ENCODE measurements at regions not wholly inside any gene's neighbourhood (a gene's known extent, or its start where the extent isn't known, plus 50 kb on each side); places are given as distances from the start of the nearest gene placed in this dataset.
"Not testable (repeated sequence)": the region's sequence is repeated elsewhere in the genome, so short reads cannot be mapped to it uniquely, and the experiment has no call there.

DNA sequence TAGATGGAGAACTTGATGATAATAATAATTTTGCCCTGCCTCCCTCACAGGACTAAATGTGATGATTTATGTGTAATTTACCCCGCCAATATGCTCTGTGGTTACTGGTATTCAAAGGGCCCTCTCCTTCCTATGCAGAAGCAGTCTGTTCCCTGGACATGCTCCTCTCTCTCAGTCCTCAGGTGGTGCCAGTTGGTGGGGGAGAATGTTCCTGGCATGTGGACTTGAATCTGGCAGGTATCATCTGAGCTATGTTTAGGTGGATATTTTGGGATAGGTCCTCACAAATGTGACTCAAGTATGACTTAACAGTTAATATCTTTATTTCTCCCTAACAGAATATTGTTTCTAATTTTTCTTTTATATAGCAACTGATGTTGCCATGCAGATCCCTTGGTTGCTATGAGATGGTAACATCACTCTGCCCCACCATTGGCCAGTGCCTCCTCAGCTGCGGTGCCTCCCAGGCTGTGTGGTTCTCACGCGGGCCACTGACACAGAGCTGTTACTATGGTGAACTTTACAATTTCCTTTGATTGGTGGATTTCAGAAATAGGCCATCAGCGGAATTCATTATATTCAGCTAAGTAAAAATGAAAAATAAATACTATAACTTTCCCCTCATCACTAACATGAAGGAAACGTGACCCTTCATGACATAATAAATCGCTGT, 106.7 kb upstream of the PELI1 start:
- no peak for DNase-seq (ENCODE audit: low read depth in 4 of 4, low spot score in 1 of 4)

DNA sequence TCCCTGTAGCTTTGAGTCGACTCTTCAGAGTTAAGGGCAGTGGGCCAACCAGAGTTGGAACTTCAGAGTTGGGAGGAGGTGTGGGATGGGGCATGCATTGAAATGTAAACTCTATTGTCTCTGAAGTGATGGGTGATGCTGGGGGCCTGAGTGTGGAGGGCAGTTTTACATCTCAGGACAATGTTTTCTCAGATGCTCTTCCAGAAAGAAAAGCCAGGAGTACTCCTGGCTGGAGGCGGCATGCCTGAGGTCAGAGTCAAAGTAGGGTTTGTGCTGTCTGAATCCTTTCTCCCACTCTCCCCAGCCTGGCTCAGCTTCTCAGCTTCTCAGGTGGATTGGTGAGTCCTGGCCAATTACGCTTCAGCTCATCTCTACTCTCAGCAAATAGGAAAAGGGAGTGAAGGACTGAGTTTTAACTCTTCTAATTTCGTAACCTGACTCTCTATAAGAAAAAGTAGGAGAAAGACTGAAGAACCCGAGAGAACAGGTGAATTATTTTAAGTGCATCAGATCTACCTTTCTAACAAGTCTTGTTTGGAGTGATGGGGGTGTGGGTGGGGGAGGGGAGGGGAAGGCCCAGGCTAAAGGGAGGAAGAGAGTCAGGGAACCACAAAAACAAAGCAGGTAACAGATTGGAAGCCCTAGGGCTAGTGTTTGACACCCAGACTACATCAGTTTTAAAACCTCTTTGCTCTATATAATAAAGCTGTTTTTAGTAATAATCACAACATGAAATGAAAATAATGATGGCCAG, 107.5 kb upstream of the PELI1 start:
- DNase-seq (ENCODE audit: low read depth in 4 of 4, low spot score in 1 of 4), result no peak

DNA sequence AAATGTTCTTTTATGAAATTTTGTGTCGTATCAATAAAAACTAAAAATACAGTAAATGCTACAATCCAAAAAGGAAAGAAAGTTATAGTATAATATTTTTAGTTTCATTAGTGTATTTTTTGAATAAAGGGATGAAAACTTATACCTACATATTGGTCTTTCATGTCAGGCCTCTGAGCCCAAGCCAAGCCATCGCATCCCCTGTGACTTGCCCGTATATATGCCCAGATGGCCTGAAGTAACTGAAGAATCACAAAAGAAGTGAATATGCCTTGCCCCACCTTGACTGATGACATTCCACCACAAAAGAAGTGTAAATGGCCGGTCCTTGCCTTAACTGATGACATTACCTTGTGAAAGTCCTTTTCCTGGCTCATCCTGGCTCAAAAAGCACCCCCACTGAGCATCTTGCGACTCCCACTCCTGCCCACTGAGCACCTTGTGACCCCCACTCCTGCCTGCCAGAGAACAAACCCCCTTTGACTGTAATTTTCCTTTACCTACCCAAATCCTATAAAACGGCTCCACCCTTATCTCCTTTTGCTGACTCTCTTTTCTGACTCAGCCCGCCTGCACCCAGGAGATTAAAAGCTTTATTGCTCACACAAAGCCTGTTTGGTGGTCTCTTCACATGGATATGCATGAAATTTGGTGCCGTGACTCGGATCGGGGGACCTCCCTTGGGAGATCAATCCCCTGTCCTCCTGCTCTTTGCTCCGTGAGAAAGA, 108.2 kb upstream of the PELI1 start:
- not testable (repeated sequence) for DNase-seq (ENCODE audit: low read depth in 4 of 4, low spot score in 1 of 4)

DNA sequence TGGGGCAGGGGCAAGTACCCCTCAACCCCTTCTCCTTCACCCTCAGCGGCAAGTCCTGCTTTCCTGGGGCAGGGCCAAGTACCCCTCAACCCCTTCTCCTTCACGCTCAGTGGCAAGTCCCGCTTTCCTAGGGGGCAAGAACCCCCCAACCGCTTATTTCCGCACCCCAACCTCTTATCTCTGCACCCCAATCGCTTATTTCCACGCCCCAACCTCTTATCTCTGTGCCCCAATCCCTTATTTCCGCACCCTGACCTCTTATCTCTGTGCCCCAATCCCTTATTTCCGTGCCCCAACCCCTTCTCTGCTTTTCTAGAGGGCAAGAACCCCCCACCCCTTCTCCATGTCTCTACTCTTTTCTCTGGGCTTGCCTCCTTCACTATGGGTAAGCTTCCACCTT, 109.2 kb upstream of the PELI1 start:
- DNase-seq (ENCODE audit: low read depth in 4 of 4, low spot score in 1 of 4), result not testable (repeated sequence)

DNA sequence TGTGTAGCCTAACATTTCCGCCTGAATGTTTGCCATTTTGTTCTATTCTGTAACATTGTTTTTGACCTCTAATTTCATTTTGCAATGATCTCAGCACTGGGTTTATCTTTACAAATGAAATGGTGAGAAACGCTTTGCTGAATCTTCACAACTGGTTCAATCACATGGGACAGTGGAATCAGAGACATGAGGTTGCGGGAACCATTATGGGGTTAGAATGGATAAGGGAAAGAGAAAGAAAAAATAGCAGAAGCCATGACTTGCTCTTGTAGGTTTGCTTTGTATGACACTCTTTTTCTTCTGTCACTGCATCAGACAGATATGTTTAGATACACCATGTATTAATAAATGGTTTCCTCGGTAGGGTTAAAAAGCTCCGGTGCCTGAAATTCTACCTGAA, 114.3 kb upstream of the PELI1 start:
- DNase-seq (ENCODE audit: low read depth in 4 of 4, low spot score in 1 of 4), result no peak

DNA sequence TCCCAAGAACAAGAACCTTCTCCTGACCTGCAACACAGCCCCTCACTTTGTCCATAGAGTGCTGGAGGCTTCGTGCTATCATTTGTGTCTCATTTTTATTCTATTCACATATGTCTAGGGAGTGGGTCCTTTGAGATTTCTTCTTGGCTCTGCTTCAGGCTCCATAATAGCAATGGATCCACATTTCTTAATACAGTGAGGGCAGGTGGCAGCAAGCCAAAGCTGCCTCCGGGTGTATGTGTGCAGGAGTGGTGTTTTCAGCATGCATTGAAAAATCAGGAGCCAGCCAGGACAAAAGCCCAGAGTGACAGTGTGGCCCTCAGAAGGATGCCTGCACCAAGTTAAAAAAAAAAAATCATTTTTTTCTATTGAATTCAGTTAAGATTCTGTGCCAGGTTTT, 115.1 kb upstream of the PELI1 start:
- no peak for DNase-seq (ENCODE audit: low read depth in 4 of 4, low spot score in 1 of 4)

DNA sequence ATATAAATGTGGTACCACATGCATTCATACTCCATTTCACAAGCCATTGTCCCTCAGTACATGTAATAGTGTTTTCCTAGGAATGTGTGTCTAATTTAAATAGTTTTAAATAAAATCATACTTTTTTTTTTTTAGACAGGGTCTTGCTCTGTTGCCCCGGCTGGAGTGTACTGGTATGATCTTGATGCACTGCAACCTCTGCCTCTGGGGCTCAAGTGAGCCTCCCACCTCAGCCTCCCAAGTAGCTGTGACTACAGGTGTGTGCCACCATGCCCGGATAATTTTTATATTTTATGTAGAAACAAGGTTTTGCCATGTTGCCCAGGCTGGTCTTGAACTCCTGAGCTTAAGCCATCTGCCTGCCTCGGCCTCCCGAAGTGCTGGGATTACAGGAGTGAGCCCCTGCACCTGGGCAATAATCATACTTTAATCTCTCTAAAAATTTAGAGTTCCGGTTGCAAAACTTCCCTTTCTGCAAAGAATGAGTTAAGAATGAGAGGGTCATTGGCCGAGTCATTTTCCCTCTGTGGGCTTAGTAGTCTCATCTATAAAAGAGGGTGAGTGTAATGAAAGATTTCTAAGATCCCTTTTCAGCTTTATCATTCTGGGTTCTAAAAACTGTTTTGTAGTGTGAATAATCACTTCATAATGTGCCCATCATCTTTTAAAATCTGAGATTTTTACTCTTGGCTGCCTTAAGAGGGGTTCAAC, 116.0 kb upstream of the PELI1 start:
- DNase-seq (ENCODE audit: low read depth in 4 of 4, low spot score in 1 of 4), result no peak

DNA sequence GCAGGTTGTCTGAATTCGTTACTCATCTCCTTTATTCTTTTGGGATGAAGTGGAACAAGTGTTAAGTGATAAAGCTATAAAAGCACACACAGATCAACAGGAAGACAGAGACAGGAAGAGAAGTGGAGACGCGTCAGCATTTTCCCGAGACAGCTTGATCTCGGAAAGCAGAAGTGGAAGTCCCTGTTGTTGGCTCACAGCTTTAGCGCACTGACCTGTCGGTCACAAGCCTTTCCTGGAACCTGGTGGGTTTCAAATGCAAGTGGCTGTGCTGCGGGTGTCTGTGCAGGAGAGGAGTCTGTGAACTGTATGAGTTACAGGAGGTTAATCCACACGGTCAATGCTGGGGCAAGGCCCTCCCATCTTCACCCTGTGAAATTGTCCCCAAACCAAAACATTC, 116.6 kb upstream of the PELI1 start:
- DNase-seq (ENCODE audit: low read depth in 4 of 4, low spot score in 1 of 4), result no peak

DNA sequence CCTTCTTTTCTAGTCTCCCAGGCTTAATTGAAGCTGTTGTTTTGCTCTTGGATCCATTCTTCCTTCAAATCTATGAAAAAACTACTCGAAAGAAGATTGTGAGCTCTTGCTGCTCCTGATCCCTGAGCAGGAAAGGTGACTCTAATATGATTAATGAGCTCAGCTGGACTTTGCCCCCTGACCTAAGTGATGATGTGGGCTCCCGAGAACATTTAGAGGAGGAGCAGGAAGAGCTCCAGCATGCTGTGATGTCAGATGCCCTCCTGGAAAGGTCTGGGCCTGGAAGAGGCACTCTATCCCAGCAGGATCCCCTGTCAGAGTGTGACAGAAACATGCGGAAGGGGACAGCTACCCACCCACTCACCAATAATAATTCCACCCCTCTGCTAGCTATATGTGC, 117.9 kb upstream of the PELI1 start:
- DNase-seq (ENCODE audit: low read depth in 4 of 4, low spot score in 1 of 4), result no peak

DNA sequence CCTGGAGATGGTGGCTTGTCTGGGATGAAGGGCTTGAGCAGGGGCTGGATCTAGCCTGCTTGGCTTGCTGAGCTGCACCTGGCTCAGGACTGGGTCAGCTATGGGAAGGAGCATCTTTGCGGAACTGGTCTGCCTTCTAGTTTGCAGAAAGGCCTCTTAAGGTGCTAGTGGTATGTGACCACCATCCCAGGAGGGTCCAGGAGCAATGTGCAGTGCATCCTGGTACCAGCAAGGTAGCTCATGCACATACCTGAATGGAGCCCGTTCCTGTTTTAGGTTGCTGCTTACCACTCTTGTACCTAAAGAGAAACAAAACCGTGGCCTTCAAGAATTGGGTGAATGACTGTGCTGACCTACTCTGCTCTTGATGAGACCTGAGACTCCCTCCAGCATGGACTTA, 118.6 kb upstream of the PELI1 start:
- no peak for DNase-seq (ENCODE audit: low read depth in 4 of 4, low spot score in 1 of 4)

DNA sequence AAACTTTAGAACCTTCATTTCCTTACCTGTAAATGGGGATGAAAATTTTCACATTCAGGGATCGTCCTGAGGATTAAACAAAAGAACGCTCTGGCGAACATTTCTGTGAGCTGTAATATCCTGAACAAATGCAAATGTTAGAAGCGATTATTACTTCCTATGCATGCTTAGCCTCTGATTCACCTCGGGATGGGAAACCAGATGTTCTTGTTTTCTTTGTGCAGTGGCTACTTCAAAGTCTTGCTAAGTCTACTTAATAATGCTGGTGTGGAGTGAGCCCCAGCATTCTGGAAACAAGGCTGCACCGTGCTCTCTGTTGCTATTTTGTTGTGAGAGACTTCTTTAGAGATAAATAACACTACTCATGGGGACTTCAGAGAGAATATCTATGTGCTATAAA, 119.1 kb upstream of the PELI1 start:
- no peak for DNase-seq (ENCODE audit: low read depth in 4 of 4, low spot score in 1 of 4)

DNA sequence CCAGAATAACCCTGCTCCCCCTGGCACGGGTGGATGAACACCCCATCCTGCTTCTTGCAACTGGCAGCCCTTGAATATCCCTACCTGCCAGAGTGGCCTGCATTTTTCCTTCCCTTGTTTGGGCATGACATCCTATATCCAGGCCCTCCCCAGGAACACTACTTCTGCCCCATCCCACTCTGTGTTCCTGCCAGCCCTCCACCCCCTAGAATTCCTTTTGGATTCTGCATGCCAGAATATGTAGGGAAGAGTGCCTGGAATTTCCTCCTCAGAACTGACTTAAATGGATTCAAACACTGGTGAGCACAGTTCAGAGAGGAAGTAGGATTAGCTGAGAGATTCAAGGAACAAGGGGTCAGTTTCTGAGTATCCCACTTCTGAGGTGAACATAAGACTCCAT, 123.5 kb upstream of the PELI1 start:
- no peak for DNase-seq (ENCODE audit: low read depth in 4 of 4, low spot score in 1 of 4)

DNA sequence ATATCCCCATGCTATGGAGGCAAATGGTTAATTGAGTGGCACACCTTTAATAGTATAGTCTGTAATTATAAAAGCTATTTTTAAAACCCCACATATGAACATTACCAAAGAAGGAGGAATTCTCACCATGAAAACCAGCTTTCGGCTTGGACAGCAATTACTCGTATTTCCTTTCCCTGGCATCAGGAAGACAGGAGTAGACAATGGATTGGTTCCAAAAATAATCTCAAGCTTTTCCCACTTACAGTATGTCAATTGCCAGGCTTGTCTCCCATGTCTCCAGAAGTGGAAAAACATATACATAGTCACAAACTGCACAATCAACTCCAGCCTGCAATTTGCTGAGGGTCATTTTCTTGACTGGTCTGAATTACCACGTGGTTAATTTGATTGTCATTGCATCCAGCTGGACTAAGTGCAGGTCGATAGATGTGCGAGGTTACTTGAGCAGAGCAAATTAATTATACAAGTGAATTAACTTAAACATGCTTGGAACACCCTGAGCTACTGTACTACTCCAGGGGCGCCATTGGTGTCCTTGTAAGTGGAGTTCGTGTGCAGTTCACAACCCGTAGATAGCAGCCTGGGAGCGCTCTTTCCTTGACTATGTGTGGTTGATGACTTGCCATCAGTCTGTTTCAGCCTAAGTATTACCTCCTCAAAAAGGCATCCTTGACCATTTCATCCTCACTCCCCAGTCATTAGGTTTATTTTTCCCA, 124.3 kb upstream of the PELI1 start:
- no peak for DNase-seq (ENCODE audit: low read depth in 4 of 4, low spot score in 1 of 4)

DNA sequence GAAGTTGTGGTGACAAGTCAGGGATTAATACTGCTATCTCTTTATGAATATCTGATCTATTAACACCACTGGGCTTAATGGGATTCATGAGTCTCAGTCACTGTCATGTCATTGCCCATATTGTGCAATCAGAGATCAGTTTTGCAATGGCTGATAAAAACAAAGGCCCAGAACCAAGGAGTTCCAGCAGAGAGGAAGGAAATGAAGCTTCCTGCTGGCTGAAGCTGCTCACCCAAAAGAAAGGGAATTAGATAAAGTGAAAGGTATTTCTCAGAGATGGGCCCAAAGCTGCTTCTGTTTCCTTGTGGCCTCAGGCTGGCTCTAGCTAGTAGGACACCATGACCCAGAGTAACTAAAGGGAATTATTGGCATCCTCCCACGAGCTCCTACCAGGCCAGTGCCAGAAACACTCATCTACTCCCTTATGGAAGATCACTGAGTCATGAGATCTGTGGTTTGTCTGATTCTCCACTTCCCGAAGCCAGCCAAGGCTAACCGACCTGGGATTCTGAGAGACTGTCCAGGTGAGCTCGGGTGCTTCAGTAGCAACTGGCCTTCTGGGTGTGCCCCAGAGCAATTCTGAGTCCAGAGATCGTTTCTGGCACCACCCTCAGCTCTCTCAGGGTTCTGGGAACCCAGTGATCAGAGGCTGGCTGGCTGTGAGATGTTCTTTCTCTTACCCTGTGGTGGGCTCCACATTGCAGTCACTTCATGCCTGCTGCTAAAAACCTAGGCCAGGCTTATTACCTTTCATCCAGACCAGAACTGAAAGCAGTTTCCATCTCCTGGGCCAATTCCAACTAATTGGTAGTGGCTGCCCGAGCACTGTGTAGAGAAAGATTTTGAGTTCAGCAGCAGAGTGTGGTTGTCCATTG, 129.5 kb upstream of the PELI1 start:
- DNase-seq (ENCODE audit: low read depth in 4 of 4, low spot score in 1 of 4), result no peak

DNA sequence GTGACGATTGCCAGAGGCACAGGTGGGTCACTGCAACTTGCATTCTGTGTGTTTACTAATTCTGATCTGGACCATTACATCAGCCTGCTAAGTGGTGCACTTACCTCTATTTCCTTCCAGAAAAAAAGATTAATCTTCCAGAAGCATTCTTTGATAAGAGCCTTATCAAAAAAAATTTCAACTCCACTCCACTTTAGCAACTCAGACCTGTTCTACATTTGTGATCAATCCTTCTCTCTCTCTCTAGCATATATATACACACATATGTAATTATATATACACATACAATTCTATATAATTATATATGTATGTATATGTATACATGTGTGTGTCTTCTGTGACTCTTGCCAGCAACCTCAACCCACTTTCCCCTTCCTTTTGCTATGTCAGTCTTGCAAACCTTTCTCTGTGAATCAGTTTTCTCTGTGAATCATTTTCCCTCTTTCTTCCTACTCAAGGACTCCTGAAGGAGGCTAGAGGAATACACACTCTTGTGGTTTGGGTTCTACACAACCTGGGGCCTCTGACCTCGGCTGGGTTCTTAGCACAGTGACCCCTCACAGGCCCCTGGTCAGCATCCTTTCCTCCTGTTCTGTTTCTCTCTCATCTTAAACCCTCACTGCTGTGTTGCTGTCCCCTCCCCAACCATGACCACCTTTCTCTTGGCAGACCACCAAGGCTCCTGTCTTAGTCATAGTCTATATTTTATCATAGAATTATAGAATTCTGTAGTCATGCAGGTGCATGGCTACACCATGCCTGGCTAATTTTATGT, 130.4 kb upstream of the PELI1 start:
- no peak for DNase-seq (ENCODE audit: low read depth in 4 of 4, low spot score in 1 of 4)

DNA sequence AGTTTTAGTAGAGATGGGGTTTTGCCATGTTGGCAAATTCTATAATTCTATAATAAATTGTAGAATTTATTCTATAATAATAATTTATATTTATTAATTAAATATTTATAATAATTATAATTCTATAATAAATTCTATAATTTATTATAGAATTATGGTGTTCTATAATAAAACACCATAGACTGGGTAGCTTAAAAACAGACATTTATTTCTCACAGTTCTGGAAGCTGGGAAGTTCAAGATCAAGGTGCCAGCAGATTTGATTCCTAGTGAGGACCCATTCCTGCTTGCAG, 130.9 kb upstream of the PELI1 start:
- DNase-seq (ENCODE audit: low read depth in 4 of 4, low spot score in 1 of 4), result no peak

DNA sequence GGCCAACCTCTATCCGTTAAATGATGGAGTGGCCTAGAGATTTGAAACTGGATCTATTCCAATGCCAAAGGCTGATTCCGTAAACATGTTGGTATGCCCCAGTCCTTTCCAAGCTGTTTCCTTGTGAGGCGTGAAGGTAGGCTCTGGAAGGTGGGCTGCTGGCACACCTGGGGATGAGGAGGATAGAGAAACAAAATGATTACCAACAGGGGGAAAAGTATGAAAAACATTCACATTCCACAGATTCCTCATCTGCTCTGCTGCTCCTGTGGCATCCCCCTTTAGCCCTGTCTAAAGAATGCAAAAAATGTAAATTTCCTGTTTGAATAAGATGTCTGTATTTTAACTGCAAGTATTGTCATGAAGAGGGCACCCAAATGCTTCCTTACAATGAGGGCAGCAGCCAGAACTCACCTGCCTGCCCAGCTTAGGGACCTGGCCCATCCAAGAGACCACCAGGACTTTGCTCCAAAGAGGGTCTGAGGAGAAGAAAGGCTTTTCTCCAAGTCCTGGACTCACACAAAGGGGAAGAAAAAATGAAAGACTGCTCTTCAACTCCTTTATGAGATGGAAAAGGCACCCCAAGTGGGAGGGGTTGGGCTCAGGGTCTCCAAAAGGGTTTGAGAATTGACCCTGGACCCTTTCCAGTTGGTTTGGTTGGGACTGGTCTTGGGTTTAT, 132.3 kb upstream of the PELI1 start:
- DNase-seq (ENCODE audit: low read depth in 4 of 4, low spot score in 1 of 4), result no peak

DNA sequence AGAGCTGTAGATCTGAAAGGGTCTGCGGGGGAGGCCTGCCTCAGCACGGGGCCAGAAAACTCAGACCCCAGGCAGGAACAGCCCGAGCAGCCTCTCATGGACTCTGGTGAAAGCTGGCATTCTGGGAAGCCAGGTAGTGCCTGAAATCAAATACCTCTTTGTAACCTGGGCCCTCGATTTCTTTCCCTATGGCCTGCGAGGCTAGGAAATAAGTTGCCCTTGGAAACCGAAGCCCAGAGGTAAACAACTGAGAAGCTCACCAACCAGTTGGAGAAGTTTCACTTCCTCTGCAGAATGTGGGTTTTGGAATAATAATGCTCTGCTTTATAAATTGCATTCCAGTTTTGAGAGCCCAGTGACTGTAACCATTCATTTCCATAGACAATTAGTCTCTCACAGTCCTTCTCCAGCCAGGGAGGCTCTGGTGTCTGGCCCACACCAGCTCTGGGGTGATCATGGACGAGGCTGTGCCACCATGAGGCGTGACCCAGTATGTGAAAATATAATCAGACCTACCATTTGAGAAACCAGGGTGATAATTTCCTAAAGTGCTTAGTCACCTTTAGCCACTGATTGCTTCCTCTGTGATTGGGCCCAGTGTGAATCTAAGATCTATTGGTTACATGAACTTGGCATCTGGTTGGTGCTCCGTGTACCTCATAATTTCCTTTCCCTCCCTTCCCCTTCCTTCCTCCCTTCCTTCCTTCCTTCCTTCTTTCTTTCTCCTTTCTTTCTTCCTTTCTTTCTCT, 133.1 kb upstream of the PELI1 start:
- DNase-seq (ENCODE audit: low read depth in 4 of 4, low spot score in 1 of 4), result no peak
